ENCODE measurements at regions not wholly inside any gene's neighbourhood (a gene's known extent, or its start where the extent isn't known, plus 50 kb on each side); places are given as distances from the start of the nearest gene placed in this dataset.

DNA sequence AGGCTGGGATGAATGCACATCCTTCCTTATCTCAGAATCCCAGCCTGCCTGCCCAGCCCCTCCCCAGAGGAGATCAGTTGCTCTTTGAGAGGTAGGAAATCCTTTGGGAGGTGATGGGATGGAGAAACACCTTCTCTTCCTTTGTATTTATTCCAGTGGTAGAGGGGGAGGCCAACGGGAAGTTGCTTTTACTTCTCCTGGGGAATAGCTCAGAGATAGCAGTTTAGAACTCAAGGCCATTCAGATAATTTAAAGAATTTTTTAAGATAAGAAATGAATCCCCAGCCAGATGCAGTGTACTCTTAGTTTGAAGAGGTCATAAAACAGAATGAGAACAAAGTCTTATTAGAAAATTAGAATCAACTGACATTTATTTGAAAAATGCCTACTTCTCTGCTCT is 67.4 kb upstream of the PPM1B start:
- no peak overlapping the region for H2BK20ac ChIP-seq (ENCODE audit: low read length)
- no peak overlapping the region for H3K56ac ChIP-seq (replicated peaks; ENCODE audit: insufficient read length, low read depth, low read length)
- no peak overlapping the region for H3K18ac ChIP-seq (ENCODE audit: extremely low read depth, low read length)
- no peaks in the 10 kb centered on the region for H4K20me1 ChIP-seq (replicated peaks in 1 of 2; ENCODE audit: control insufficient read depth in 1 of 2, insufficient read depth in 2 of 2, low read length in 2 of 2)
- ChIA-PET POLR2A (ENCODE audit: partially characterized antibody) (interaction anchor here (1.6 kb wide), 1 partner anchor 10 kb away, joined by 8 read pairs; no protein-coding TSS in a partner anchor), CTCF (ENCODE audit: partially characterized antibody) (interaction anchor here (1.1 kb wide), 1 partner anchor 10 kb away, joined by 3 read pairs; no protein-coding TSS in a partner anchor)
- H3K9ac ChIP-seq (replicated peaks in 1 of 4; ENCODE audit: extremely low read depth in 1 of 4, low read depth in 3 of 4, low read length in 3 of 4) = no peak overlapping the region
- no peak overlapping the region for H3K14ac ChIP-seq (ENCODE audit: insufficient read length)
- no peak overlapping the region for H4K5ac ChIP-seq (ENCODE audit: insufficient read length, low read depth, low read length)
- no peaks in the 10 kb centered on the region for H3K79me2 ChIP-seq (ENCODE audit: control insufficient read depth in 1 of 2, insufficient read depth in 2 of 2, low read length in 2 of 2)
- no peaks in the 10 kb centered on the region for H3K23me2 ChIP-seq (ENCODE audit: low read depth, low read length)
- no peaks in the 10 kb centered on the region for H3K79me1 ChIP-seq (ENCODE audit: low read depth, low read length)
- DNase-seq (ENCODE audit: low read depth in 1 of 2, low spot score in 2 of 2) (no peak), FAIRE-seq (no peak)
- no peak overlapping the region for H2AK5ac ChIP-seq (ENCODE audit: low read depth, low read length)
- no peak overlapping the region for H4K91ac ChIP-seq (replicated peaks; ENCODE audit: insufficient read length, low read length)
- H2AFZ ChIP-seq (ENCODE audit: low read length) = 0 out of 2 replicates have a peak overlapping the region, but pooled peaks have one; percentile 26
- no peak overlapping the region for H3K4me3 ChIP-seq (ENCODE audit: extremely low read depth in 1 of 4, insufficient read depth in 2 of 4, low read depth in 3 of 4, low read length in 4 of 4)
- no peak overlapping the region for H2BK5ac ChIP-seq (ENCODE audit: low read depth, low read length)
- no peak overlapping the region for H2BK12ac ChIP-seq (ENCODE audit: low read depth, low read length)
- H3K4ac ChIP-seq (replicated peaks; ENCODE audit: insufficient read length, low read depth, low read length) = no peak overlapping the region
- H2BK15ac ChIP-seq (ENCODE audit: low read length) = no peak overlapping the region
- no peaks in the 10 kb centered on the region for H3K36me3 ChIP-seq (ENCODE audit: control insufficient read depth in 2 of 4, insufficient read depth in 4 of 4, low read length in 3 of 4)
- H4K8ac ChIP-seq (ENCODE audit: extremely low read depth, insufficient read depth, low read length) = no peak overlapping the region
- no peak overlapping the region for H3K23ac ChIP-seq (ENCODE audit: insufficient read length)
- H3K4me1 ChIP-seq (replicated peaks in 1 of 4; ENCODE audit: control insufficient read depth in 3 of 4, insufficient read depth in 4 of 4, low read length in 3 of 4) = peaks cover 0 to 3% (median 1%) of the 10 kb centered on the region in 4 experiments; a peak in 2 of 7 replicates
- no peak overlapping the region for H2BK120ac ChIP-seq (replicated peaks; ENCODE audit: low read depth, low read length)
- no peaks in the 10 kb centered on the region for H3K9me3 ChIP-seq (ENCODE audit: insufficient read depth in 2 of 2, low read depth in 1 of 2, low read length in 1 of 2)
- H3K27me3 ChIP-seq (replicated peaks in 1 of 4; ENCODE audit: control insufficient read depth in 3 of 4, extremely low read depth in 1 of 4, insufficient read depth in 3 of 4, low read length in 3 of 4) = no peaks in the 10 kb centered on the region; a peak in 1 of 7 replicates
- no peak overlapping the region for H3K4me2 ChIP-seq (ENCODE audit: insufficient read depth in 1 of 2, low read depth in 2 of 2, low read length in 2 of 2)
- no peak overlapping the region for H3K27ac ChIP-seq (ENCODE audit: low read depth, low read length)
- 70% methylated on average over 1 of the region's 1 CpG; no CpG with 5 or more reads in 1 of the 2 experiments for WGBS, 2 experiments (ENCODE audit: extremely low coverage in 1 of 2, insufficient coverage in 1 of 2, insufficient read length in 1 of 2, insufficient replicate concordance in 2 of 2, low coverage in 1 of 2, low lambda C conversion rate in 2 of 2, missing lambda C conversion rate in 1 of 2)
- no peak for TF ChIP-seq EGR1 (IDR thresholded peaks at IDR 0.05; ENCODE audit: borderline replicate concordance, low read depth, low read length)
- no peak for TF ChIP-seq CHD2 (IDR thresholded peaks at IDR 0.05; ENCODE audit: low read length)
- no peak for TF ChIP-seq EZH2 (IDR thresholded peaks at IDR 0.05; ENCODE audit: low read depth, low read length, severe bottlenecking)
- TF ChIP-seq CBX8 (IDR thresholded peaks at IDR 0.05; ENCODE audit: borderline replicate concordance, low read depth, low read length) = no peak
- no peak for TF ChIP-seq HDAC6 (IDR thresholded peaks at IDR 0.05; ENCODE audit: low read depth, low read length)
- no peak for TF ChIP-seq SUZ12 (IDR thresholded peaks at IDR 0.05; ENCODE audit: low read length)
- TF ChIP-seq RFX5 (IDR thresholded peaks at IDR 0.05; ENCODE audit: borderline replicate concordance, low read depth, low read length) = no peak
